OCI-LY7 (cell line): ENCODE measurements at regions not wholly inside any gene's neighbourhood (a gene's known extent, or its start where the extent isn't known, plus 50 kb on each side); places are given as distances from the start of the nearest gene placed in this dataset.

Source experiments
- CTCF ChIP-seq: fragments of 200-600 bp; sonication (generic); conservative IDR thresholded peaks from 2 replicates; pipeline ENCODE4 v1.5.1; 2014; ENCODE audit warnings: mild to moderate bottlenecking, antibody characterized with exemption, low read length, moderate library complexity, mixed read lengths
- EZH2phosphoT487 ChIP-seq: fragments of 200-600 bp; sonication (generic); IDR thresholded peaks from 2 replicates; pipeline ENCODE4 v1.6.1; 2018; ENCODE audit warnings: low read depth, borderline replicate concordance, mild to moderate bottlenecking, mixed run types, antibody characterized with exemption, low read length, moderate library complexity, mixed read lengths

- no peak for TF ChIP-seq CTCF
- TF ChIP-seq EZH2phosphoT487: no peak
Measured at GRCh38 chr12:11446372-11446771, 51.0 kb upstream of the PRB2 start.
